ENCODE measurements at regions not wholly inside any gene's neighbourhood (a gene's known extent, or its start where the extent isn't known, plus 50 kb on each side); places are given as distances from the start of the nearest gene placed in this dataset.

GRCh38 chr3:145355206-145355605 is 805.8 kb downstream of the PLOD2 start:
- no peak overlapping the region for H3K9ac ChIP-seq (ENCODE audit: extremely low read depth, insufficient read length, low read length)
- H2BK20ac ChIP-seq (ENCODE audit: low read depth, low read length, poor library complexity, severe bottlenecking), result no peak overlapping the region
- Mint-ChIP-seq H3K4me1 (peaks cover 0 to 3% of the 10 kb centered on the region in 2 experiments; a peak in 3 of 4 replicates), H3K9me3 (peaks cover 34 to 45% of the 10 kb centered on the region in 2 experiments), H3K27me3 (ENCODE audit: low read depth) (no peaks in the 10 kb centered on the region), H3K36me3 (ENCODE audit: insufficient read depth in 1 of 3, low read depth in 3 of 3) (peaks cover 22 to 47% (median 35%) of the 10 kb centered on the region in 3 experiments), H3K27ac (no peak overlapping the region), H3K4me3 (no peak overlapping the region)
- no peaks in the 10 kb centered on the region for H3K79me1 ChIP-seq (ENCODE audit: insufficient read depth, low read depth, low read length, poor library complexity, severe bottlenecking)
- no peak overlapping the region for H2BK5ac ChIP-seq (ENCODE audit: insufficient read length, low read length)
- H2AK5ac ChIP-seq (ENCODE audit: insufficient read length, low read length), result no peak overlapping the region
- H3K9me3 ChIP-seq (ENCODE audit: control insufficient read depth, low read depth, low read length), result no peaks in the 10 kb centered on the region
- H2BK12ac ChIP-seq (ENCODE audit: insufficient read length, low read depth, low read length), result no peak overlapping the region
- H3K79me2 ChIP-seq (ENCODE audit: insufficient read depth, low read length), result no peaks in the 10 kb centered on the region
- no peaks in the 10 kb centered on the region for H4K20me1 ChIP-seq (ENCODE audit: control insufficient read depth, insufficient read depth, insufficient read length)
- H4K5ac ChIP-seq (ENCODE audit: insufficient read length, low read depth, low read length), result no peak overlapping the region
- no peak overlapping the region for H3K4me2 ChIP-seq (ENCODE audit: insufficient read depth, insufficient read length, low read length)
- DNase-seq, result no peak
- no peak overlapping the region for H3K56ac ChIP-seq (ENCODE audit: insufficient read length, low read depth, low read length)
- no CpG with 5 or more reads among the region's 4 CpGs for WGBS (ENCODE audit: extremely low coverage, insufficient read length, low lambda C conversion rate)
- TF ChIP-seq, protein P1, sequence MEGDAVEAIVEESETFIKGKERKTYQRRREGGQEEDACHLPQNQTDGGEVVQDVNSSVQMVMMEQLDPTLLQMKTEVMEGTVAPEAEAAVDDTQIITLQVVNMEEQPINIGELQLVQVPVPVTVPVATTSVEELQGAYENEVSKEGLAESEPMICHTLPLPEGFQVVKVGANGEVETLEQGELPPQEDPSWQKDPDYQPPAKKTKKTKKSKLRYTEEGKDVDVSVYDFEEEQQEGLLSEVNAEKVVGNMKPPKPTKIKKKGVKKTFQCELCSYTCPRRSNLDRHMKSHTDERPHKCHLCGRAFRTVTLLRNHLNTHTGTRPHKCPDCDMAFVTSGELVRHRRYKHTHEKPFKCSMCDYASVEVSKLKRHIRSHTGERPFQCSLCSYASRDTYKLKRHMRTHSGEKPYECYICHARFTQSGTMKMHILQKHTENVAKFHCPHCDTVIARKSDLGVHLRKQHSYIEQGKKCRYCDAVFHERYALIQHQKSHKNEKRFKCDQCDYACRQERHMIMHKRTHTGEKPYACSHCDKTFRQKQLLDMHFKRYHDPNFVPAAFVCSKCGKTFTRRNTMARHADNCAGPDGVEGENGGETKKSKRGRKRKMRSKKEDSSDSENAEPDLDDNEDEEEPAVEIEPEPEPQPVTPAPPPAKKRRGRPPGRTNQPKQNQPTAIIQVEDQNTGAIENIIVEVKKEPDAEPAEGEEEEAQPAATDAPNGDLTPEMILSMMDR (conservative IDR thresholded peaks at IDR 0.05), result no peak
- no peak overlapping the region for H3T11ph ChIP-seq (ENCODE audit: low read length)
- H4K91ac ChIP-seq (ENCODE audit: insufficient read length, low read depth, low read length), result no peak overlapping the region
- H3K18ac ChIP-seq (ENCODE audit: insufficient read length, low read depth, low read length), result no peak overlapping the region
- no peak overlapping the region for H3K23ac ChIP-seq (ENCODE audit: insufficient read length, low read depth, low read length)
- H3K14ac ChIP-seq (ENCODE audit: insufficient read depth, low read length), result no peak overlapping the region
- H4K8ac ChIP-seq (replicated peaks; ENCODE audit: insufficient read length, low read depth, low read length), result no peak overlapping the region
- no peak overlapping the region for H3K27ac ChIP-seq (ENCODE audit: insufficient read length, low read depth, low read length)
- no peak overlapping the region for H2AFZ ChIP-seq (ENCODE audit: low read length)
- no peak overlapping the region for H2BK120ac ChIP-seq (ENCODE audit: low read depth, low read length, poor library complexity, severe bottlenecking)
- no peaks in the 10 kb centered on the region for H3K23me2 ChIP-seq (ENCODE audit: insufficient read length, low read depth, low read length, poor library complexity, severe bottlenecking)
- H3K4ac ChIP-seq (ENCODE audit: low read depth, low read length), result no peak overlapping the region
- no peak overlapping the region for H2BK15ac ChIP-seq (ENCODE audit: low read depth, low read length)
- no peaks in the 10 kb centered on the region for H3K27me3 ChIP-seq (ENCODE audit: insufficient read depth, low read length)
- no peaks in the 10 kb centered on the region for H3K4me1 ChIP-seq (ENCODE audit: insufficient read depth, low read length)

All from H9 (cell line).